HEK293 (cell line): ENCODE measurements at regions not wholly inside any gene's neighbourhood (a gene's known extent, or its start where the extent isn't known, plus 50 kb on each side); places are given as distances from the start of the nearest gene placed in this dataset.

Experiments
- CTCF ChIA-PET: fragments of 350-600 bp; formaldehyde crosslinking; extraction: SDS; loops from one replicate; lab custom pipeline; 2021; ENCODE audit warnings: antibody characterized with exemption; lab: Yijun Ruan, JAX
- POLR2A ChIA-PET: fragments of 300-600 bp; formaldehyde crosslinking; extraction: SDS; loops from one replicate; lab custom pipeline; 2020; ENCODE audit warnings: antibody characterized with exemption, inconsistent platforms; lab: Yijun Ruan, JAX
- H3K27ac ChIP-seq: fragments of 200-500 bp; sonication (Bioruptor generic); 2 replicates; pipeline ENCODE4 v1.5.1; 2014; ENCODE audit warnings: low read depth, low read length, control low read depth, inconsistent platforms; ENCODE audit errors: extremely low read depth
- H3K36me3 ChIP-seq, 2 experiments: fragments of 200-500 bp in 1 of 2; sonication (Bioruptor generic) in 1 of 2; 1 replicate in 1 of 2; 2 replicates in 1 of 2; pipeline ENCODE4 v1.5.1; 2014 to 2017; ENCODE audit warnings: inconsistent platforms in 2 of 2, low read length in 2 of 2; ENCODE audit not compliant: control insufficient read depth in 2 of 2, insufficient read depth in 1 of 2
- H3K4me1 ChIP-seq: fragments of 200-500 bp; sonication (Bioruptor generic); 2 replicates; pipeline ENCODE4 v1.5.1; 2014; ENCODE audit warnings: mild to moderate bottlenecking, low read length, inconsistent platforms; ENCODE audit not compliant: control insufficient read depth, insufficient read depth
- H3K4me3 ChIP-seq: 2 replicates; pipeline ENCODE4 v1.5.1; 2011; ENCODE audit warnings: low read depth, mild to moderate bottlenecking, control low read depth, low read length, moderate library complexity
- H3K9me3 ChIP-seq: fragments of 200-500 bp; sonication (Bioruptor generic); 2 replicates; pipeline ENCODE4 v1.5.1; 2014; ENCODE audit warnings: low read depth, low read length, inconsistent platforms; ENCODE audit not compliant: control insufficient read depth, insufficient read depth
- GFI1B ChIP-seq: fragments of 450-650 bp; formaldehyde crosslinking; IDR thresholded peaks from 2 replicates; pipeline ENCODE4 v1.5.1; 2016; ENCODE audit warnings: missing biosample characterization, missing genetic modification characterization
- INSM2 ChIP-seq: fragments of 450-650 bp; formaldehyde crosslinking; IDR thresholded peaks from 2 replicates; pipeline ENCODE4 v1.5.1; 2016; ENCODE audit warnings: missing biosample characterization, missing genetic modification characterization
- KLF16 ChIP-seq: fragments of 450-650 bp; formaldehyde crosslinking; IDR thresholded peaks from 2 replicates; pipeline ENCODE4 v1.5.1; 2017; ENCODE audit warnings: missing biosample characterization, missing genetic modification characterization
- OVOL3 ChIP-seq: fragments of 450-650 bp; formaldehyde crosslinking; IDR thresholded peaks from 2 replicates; pipeline ENCODE4 v1.5.1; 2016; ENCODE audit warnings: missing biosample characterization, missing genetic modification characterization
- SETDB1 ChIP-seq: IDR thresholded peaks from one replicate; pipeline ENCODE4 v1.6.1; 2017; ENCODE audit warnings: mild to moderate bottlenecking, low read length, moderate library complexity, mixed read lengths; ENCODE audit not compliant: insufficient read length
- TRIM28 ChIP-seq: IDR thresholded peaks from 2 replicates; pipeline ENCODE4 v1.6.1; 2011; ENCODE audit warnings: low read length, control low read depth, borderline replicate concordance
- ZBTB44 ChIP-seq: fragments of 450-650 bp; IDR thresholded peaks from 2 replicates; pipeline ENCODE4 v1.5.1; 2018; ENCODE audit warnings: missing biosample characterization, mild to moderate bottlenecking, missing genetic modification characterization
- ZBTB49 ChIP-seq: fragments of 450-650 bp; formaldehyde crosslinking; IDR thresholded peaks from 2 replicates; pipeline ENCODE4 v1.5.1; 2016; ENCODE audit warnings: missing biosample characterization, missing genetic modification characterization, low read depth
- ZNF132 ChIP-seq: fragments of 450-650 bp; formaldehyde crosslinking; IDR thresholded peaks from 2 replicates; pipeline ENCODE4 v1.5.1; 2017; ENCODE audit warnings: missing biosample characterization, missing genetic modification characterization, borderline replicate concordance
- ZNF138 ChIP-seq: fragments of 450-650 bp; formaldehyde crosslinking; IDR thresholded peaks from 2 replicates; pipeline ENCODE4 v1.5.1; 2016; ENCODE audit warnings: missing biosample characterization, missing genetic modification characterization, borderline replicate concordance
- ZNF148 ChIP-seq: fragments of 450-650 bp; formaldehyde crosslinking; IDR thresholded peaks from 2 replicates; pipeline ENCODE4 v1.5.0; 2017; ENCODE audit warnings: missing biosample characterization, missing genetic modification characterization, borderline replicate concordance
- ZNF18 ChIP-seq: fragments of 450-650 bp; formaldehyde crosslinking; IDR thresholded peaks from 2 replicates; pipeline ENCODE4 v1.5.1; 2016; ENCODE audit warnings: missing biosample characterization, missing genetic modification characterization
- ZNF211 ChIP-seq: fragments of 450-650 bp; formaldehyde crosslinking; IDR thresholded peaks from 2 replicates; pipeline ENCODE4 v1.5.1; 2016; ENCODE audit warnings: low read depth, missing biosample characterization, missing genetic modification characterization
- ZNF391 ChIP-seq: fragments of 450-650 bp; formaldehyde crosslinking; IDR thresholded peaks from 2 replicates; pipeline ENCODE4 v1.5.1; 2016; ENCODE audit warnings: low read depth, missing biosample characterization, missing genetic modification characterization, borderline replicate concordance
- ZNF394 ChIP-seq: fragments of 450-650 bp; formaldehyde crosslinking; IDR thresholded peaks from 2 replicates; pipeline ENCODE4 v1.5.1; 2016; ENCODE audit warnings: missing biosample characterization, missing genetic modification characterization, mild to moderate bottlenecking, moderate library complexity, borderline replicate concordance
- ZNF488 ChIP-seq: fragments of 450-650 bp; formaldehyde crosslinking; IDR thresholded peaks from 2 replicates; pipeline ENCODE4 v1.5.1; 2016; ENCODE audit warnings: missing biosample characterization, missing genetic modification characterization
- ZNF558 ChIP-seq: fragments of 450-650 bp; formaldehyde crosslinking; IDR thresholded peaks from 2 replicates; pipeline ENCODE4 v1.5.1; 2016; ENCODE audit warnings: missing biosample characterization, missing genetic modification characterization
- ZNF561 ChIP-seq: fragments of 450-650 bp; IDR thresholded peaks from 2 replicates; pipeline ENCODE4 v1.5.1; 2018; ENCODE audit warnings: missing biosample characterization, missing genetic modification characterization, borderline replicate concordance
- ZNF610 ChIP-seq: fragments of 450-650 bp; formaldehyde crosslinking; IDR thresholded peaks from 2 replicates; pipeline ENCODE4 v1.5.1; 2016; ENCODE audit warnings: missing biosample characterization, missing genetic modification characterization, borderline replicate concordance
- ZNF645 ChIP-seq: fragments of 450-650 bp; formaldehyde crosslinking; IDR thresholded peaks from 2 replicates; pipeline ENCODE4; 2016; ENCODE audit warnings: missing biosample characterization, missing genetic modification characterization
- ZNF670 ChIP-seq: fragments of 450-650 bp; formaldehyde crosslinking; IDR thresholded peaks from 2 replicates; pipeline ENCODE4 v1.5.1; 2016; ENCODE audit warnings: missing biosample characterization, missing genetic modification characterization, low read depth
- ZNF791 ChIP-seq: fragments of 450-650 bp; formaldehyde crosslinking; IDR thresholded peaks from 2 replicates; pipeline ENCODE4 v1.5.1; 2016; ENCODE audit warnings: missing biosample characterization, missing genetic modification characterization
- ZNF837 ChIP-seq: fragments of 450-650 bp; formaldehyde crosslinking; IDR thresholded peaks from 2 replicates; pipeline ENCODE4 v1.5.1; 2016; ENCODE audit warnings: missing biosample characterization, missing genetic modification characterization
- ZSCAN16 ChIP-seq: fragments of 450-650 bp; formaldehyde crosslinking; IDR thresholded peaks from 2 replicates; pipeline ENCODE4 v1.5.1; 2016; ENCODE audit warnings: missing biosample characterization, missing genetic modification characterization

- H3K9me3 ChIP-seq, result no peaks in the 10 kb centered on the region
- no peaks in the 10 kb centered on the region for H3K4me1 ChIP-seq
- H3K36me3 ChIP-seq, result no peaks in the 10 kb centered on the region
- no peak overlapping the region for H3K27ac ChIP-seq
- TF ChIP-seq ZNF837 (tag by site-specific recombination) (no peak), SETDB1 (peak; percentile 96), TRIM28 (peak; percentile 97), ZNF138 (tag by site-specific recombination) (no peak), ZNF558 (peak; percentile 98), ZNF391 (tag by site-specific recombination) (no peak), ZNF132 (tag by site-specific recombination) (no peak), KLF16 (tag by site-specific recombination) (no peak), INSM2 (tag by site-specific recombination) (no peak), ZNF488 (tag by site-specific recombination) (no peak), ZNF645 (no peak), ZNF211 (tag by site-specific recombination) (no peak), ZBTB49 (tag by site-specific recombination) (no peak), GFI1B (tag by site-specific recombination) (no peak), ZNF561 (no peak), ZNF791 (peak; percentile 94), OVOL3 (tag by site-specific recombination) (no peak), ZNF394 (no peak), ZNF610 (no peak)
- no peak overlapping the region for H3K4me3 ChIP-seq
- CTCF ChIA-PET, result interaction anchor here (0.6 to 0.7 kb wide), 4 partner anchors 17 to 525 kb away, joined by 3 read pairs; no protein-coding TSS in a partner anchor
- POLR2A ChIA-PET, result no interaction called here
Measured at GRCh38 chr1:81489372-81489934, 311.3 kb upstream of the ADGRL2 start.

- H3K27ac ChIP-seq, result no peak overlapping the region
- no peaks in the 10 kb centered on the region for H3K4me1 ChIP-seq
- CTCF ChIA-PET, result no interaction called here
- POLR2A ChIA-PET, result no interaction called here
- H3K9me3 ChIP-seq, result no peaks in the 10 kb centered on the region
- H3K36me3 ChIP-seq, result no peaks in the 10 kb centered on the region
- no peak overlapping the region for H3K4me3 ChIP-seq
- TF ChIP-seq ZNF670, result no peak
- no peak for TF ChIP-seq ZNF18 (tag by site-specific recombination)
- TF ChIP-seq ZNF148 (tag by site-specific recombination), result no peak
- no peak for TF ChIP-seq ZBTB44 (tag by site-specific recombination)
- no peak for TF ChIP-seq ZSCAN16
Measured at GRCh38 chr1:81484284-81484683, 316.4 kb upstream of the ADGRL2 start.
